ENCODE measurements at regions not wholly inside any gene's neighbourhood (a gene's known extent, or its start where the extent isn't known, plus 50 kb on each side); places are given as distances from the start of the nearest gene placed in this dataset.

DNA sequence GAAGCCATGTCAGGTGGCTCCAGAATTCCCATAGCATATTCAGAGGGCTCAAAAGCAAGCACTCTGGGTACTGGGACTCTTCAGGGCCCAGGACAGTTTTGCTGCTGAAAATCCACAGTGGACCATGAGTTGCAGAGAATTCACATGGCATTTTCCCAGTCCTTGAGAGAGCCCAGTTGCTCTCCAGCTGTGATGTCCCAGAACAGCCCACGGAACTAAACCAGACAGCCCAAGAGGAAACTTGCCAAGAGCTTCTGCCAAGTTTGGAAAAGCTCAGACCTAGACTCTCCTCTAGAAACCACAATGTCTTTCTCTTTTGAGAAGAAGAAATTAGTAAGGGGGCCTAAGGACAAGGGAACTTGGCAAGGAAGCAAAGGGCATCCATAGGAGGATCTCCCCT, 69.4 kb downstream of the RGS2 start:
- TF ChIP-seq POLR2A (IDR thresholded peaks at IDR 0.05) (no peak), CTCF (IDR thresholded peaks at IDR 0.05) (no peak)

Data from breast epithelium (tissue), 3 donors.